Adrenal gland (tissue), 5 donors: ENCODE measurements at regions not wholly inside any gene's neighbourhood (a gene's known extent, or its start where the extent isn't known, plus 50 kb on each side); places are given as distances from the start of the nearest gene placed in this dataset.

Experiments
- CTCF ChIP-seq, 6 experiments: fragments of 450-650 bp in 4 of 6; fragments of 200-600 bp in 2 of 6; sonication (generic) in 1 of 6; IDR thresholded peaks; 1 replicate in 5 of 6; 2 replicates in 1 of 6; pipeline versions ENCODE4 v1.5.1 to v1.8.0; 2016 to 2021; ENCODE audit warnings: antibody characterized with exemption in 6 of 6, mild to moderate bottlenecking in 2 of 6, moderate library complexity in 1 of 6
- POLR2A ChIP-seq, 2 donors: fragments of 450-650 bp; IDR thresholded peaks; one replicate each; pipeline ENCODE4 v1.6.1; 2017; ENCODE audit warnings: antibody characterized with exemption in 2 of 2, mild to moderate bottlenecking in 2 of 2, moderate library complexity in 1 of 2
- donor health status: DM: no; HTN: no; CAD: no.

- TF ChIP-seq CTCF (IDR thresholded peaks at IDR 0.05) (no peak), POLR2A (IDR thresholded peaks at IDR 0.05) (no peak)
Measured at GRCh38 chr7:110186334-110186733, 904.6 kb upstream of the LRRN3 start.
